ENCODE measurements at regions not wholly inside any gene's neighbourhood (a gene's known extent, or its start where the extent isn't known, plus 50 kb on each side); places are given as distances from the start of the nearest gene placed in this dataset.

GRCh38 chr7:156209087-156209486 is 396.8 kb upstream of the SHH start:
- ATAC-seq (no peak), DNase-seq (ENCODE audit: low spot score) (no peak)
- H3K27ac Mint-ChIP-seq = no peak overlapping the region

More at GRCh38 chr7:156209087-156209486, 396.8 kb upstream of the SHH start:
- Histone ChIP-seq H2AFZ (no peak overlapping the region), H3K27me3 (ENCODE audit: insufficient read depth) (no peaks in the 10 kb centered on the region), H3K4me1 (ENCODE audit: insufficient read depth) (no peaks in the 10 kb centered on the region), H3K27ac (ENCODE audit: low read depth) (no peak overlapping the region), H3K4me2 (no peak overlapping the region), H3K4me3 (no peak overlapping the region), H3K36me3 (ENCODE audit: insufficient read depth) (no peaks in the 10 kb centered on the region; the same call in 1 of the 2 replicates), H4K20me1 (replicated peaks; ENCODE audit: insufficient read depth) (no peaks in the 10 kb centered on the region), H3K79me2 (replicated peaks; ENCODE audit: insufficient read depth) (no peaks in the 10 kb centered on the region), H3K9me2 (ENCODE audit: insufficient read depth) (no peaks in the 10 kb centered on the region), H3F3A (replicated peaks; ENCODE audit: low read depth) (no peaks in the 10 kb centered on the region)
- H3K36me3 Mint-ChIP-seq (ENCODE audit: low read depth) = no peaks in the 10 kb centered on the region
- H3K4me3 Mint-ChIP-seq = no peak overlapping the region
- H3K9me3 Mint-ChIP-seq = no peaks in the 10 kb centered on the region; the same call in 2 of the 3 replicates
- peaks cover 3% of the 10 kb centered on the region for H3K27me3 Mint-ChIP-seq (ENCODE audit: insufficient read depth, low read depth, poor library complexity)
- H3K4me1 Mint-ChIP-seq = 0 out of 3 replicates have a peak, but pooled peaks cover 3% of the 10 kb centered on the region
- no peak for TF ChIP-seq NANOG (IDR thresholded peaks at IDR 0.05; ENCODE audit: borderline replicate concordance)
- TF ChIP-seq EZH2 (IDR thresholded peaks at IDR 0.05; ENCODE audit: low read depth, unreplicated experiment) = no peak
- no peak for TF ChIP-seq CREB1 (CRISPR knock-in tag; IDR thresholded peaks at IDR 0.05; ENCODE audit: low read depth)
- TF ChIP-seq CTCF (conservative IDR thresholded peaks at IDR 0.05; ENCODE audit: low read depth in 2 of 2) = no peak
- TF ChIP-seq JUNB (IDR thresholded peaks at IDR 0.05; ENCODE audit: unreplicated experiment) = no peak
- no peak for TF ChIP-seq ETS1 (IDR thresholded peaks at IDR 0.05)
- TF ChIP-seq ZNF331 (CRISPR knock-in tag; IDR thresholded peaks at IDR 0.05; ENCODE audit: low read depth) = no peak
- TF ChIP-seq REST (IDR thresholded peaks at IDR 0.05; ENCODE audit: unreplicated experiment) = no peak

Measured in GM23338 (cell line).